Activated CD4-positive, alpha-beta T cell treated with anti-CD3 and anti-CD28 coated beads, Interleukin-2, amount 10 ng/mL, durations not matched to agents 7 days and 5 days (primary cell): ENCODE measurements at regions not wholly inside any gene's neighbourhood (a gene's known extent, or its start where the extent isn't known, plus 50 kb on each side); places are given as distances from the start of the nearest gene placed in this dataset.
"Not testable (repeated sequence)": the region's sequence is repeated elsewhere in the genome, so short reads cannot be mapped to it uniquely, and the experiment has no call there.

Source experiments
- CTCF ChIA-PET: fragments of 350-600 bp; sonication (Branson Sonifier 250); formaldehyde crosslinking; loops from one replicate; lab custom pipeline; 2021; ENCODE audit warnings: antibody characterized with exemption; lab: Charles Lee
- POLR2A ChIA-PET: fragments of 350-600 bp; sonication (Branson Sonifier 250); formaldehyde crosslinking; loops from one replicate; lab custom pipeline; 2021; ENCODE audit warnings: antibody characterized with exemption; lab: Charles Lee
- DNase-seq: peaks from one replicate; pipeline ENCODE4 v3.0.0-alpha.2; 2020
- H3K27ac Mint-ChIP-seq: one replicate; pipeline ENCODE4 v1.8.0; 2021; ENCODE audit warnings: mild to moderate bottlenecking, moderate library complexity, mixed read lengths
- H3K27me3 Mint-ChIP-seq: one replicate; pipeline ENCODE4 v1.8.0; 2021; ENCODE audit warnings: mixed read lengths
- H3K36me3 Mint-ChIP-seq: one replicate; pipeline ENCODE4 v1.8.0; 2021; ENCODE audit warnings: low read depth, mixed read lengths
- H3K4me1 Mint-ChIP-seq: one replicate; pipeline ENCODE4 v1.8.0; 2021; ENCODE audit warnings: mixed read lengths
- H3K4me3 Mint-ChIP-seq: one replicate; pipeline ENCODE4 v1.8.0; 2021; ENCODE audit warnings: mild to moderate bottlenecking, moderate library complexity, mixed read lengths
- H3K9me3 Mint-ChIP-seq: one replicate; pipeline ENCODE4 v1.8.0; 2021; ENCODE audit warnings: mixed read lengths

DNA sequence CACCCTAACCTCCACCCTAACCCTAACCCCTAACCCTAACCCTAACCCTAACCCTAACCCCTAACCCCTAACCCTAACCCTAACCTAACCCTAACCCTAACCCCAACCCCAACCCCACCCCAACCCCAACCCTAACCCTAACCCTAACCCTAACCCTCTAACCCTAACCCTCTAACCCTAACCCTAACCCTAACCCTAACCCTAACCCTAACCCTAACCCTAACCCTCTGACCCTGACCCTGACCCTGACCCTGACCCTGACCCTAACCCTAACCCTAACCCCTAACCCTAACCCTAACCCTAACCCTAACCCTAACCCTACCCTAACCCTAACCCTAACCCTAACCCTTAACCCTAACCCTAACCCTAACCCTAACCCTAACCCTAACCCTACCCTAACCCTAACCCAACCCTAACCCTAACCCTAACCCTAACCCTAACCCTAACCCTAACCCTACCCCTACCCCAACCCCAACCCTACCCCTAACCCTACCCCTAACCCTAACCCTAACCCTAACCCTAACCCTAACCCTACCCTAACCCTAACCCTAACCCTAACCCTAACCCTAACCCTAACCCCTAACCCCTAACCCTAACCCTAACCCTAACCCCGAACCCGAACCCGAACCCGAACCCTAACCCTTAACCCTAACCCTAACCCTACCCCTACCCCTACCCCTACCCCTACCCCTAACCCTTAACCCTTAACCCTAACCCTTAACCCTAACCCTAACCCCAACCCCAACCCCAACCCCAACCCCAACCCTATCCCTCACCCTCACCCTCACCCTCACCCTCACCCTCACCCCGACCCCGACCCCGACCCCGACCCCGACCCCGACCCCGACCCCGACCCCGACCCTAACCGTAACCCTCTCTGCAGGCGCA lies 186.2 kb upstream of the CHL1 start:
- H3K27me3 Mint-ChIP-seq, H3K4me1 Mint-ChIP-seq, H3K9me3 Mint-ChIP-seq, H3K4me3 Mint-ChIP-seq, CTCF ChIA-PET, POLR2A ChIA-PET, H3K36me3 Mint-ChIP-seq, DNase-seq, H3K27ac Mint-ChIP-seq: not testable (repeated sequence)

DNA sequence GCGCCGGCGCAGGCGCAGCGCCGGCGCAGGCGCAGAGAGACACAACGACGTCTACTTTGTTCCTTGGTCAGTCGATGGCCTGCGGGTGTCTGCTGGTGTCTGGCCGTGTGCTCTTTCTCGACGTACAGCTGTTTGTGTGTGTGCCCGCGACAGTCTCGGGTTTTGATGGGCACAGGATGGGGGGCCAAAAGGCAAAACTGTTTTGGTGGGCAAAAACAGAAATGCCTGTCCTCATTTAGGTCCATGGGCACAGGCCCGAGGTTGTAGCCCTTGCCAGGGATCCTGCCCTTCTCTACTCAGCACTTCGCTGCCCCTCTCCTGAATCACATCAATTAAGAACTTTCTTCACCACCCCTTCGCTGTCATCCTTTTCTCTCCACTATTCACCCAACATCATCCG lies 184.8 kb upstream of the CHL1 start:
- peaks cover 2% of the 10 kb centered on the region for H3K36me3 Mint-ChIP-seq
- H3K27ac Mint-ChIP-seq, result peak overlapping the region; percentile 57
- ChIA-PET CTCF (no interaction called here), POLR2A (no interaction called here)
- no peak for DNase-seq
- no peaks in the 10 kb centered on the region for H3K27me3 Mint-ChIP-seq
- H3K9me3 Mint-ChIP-seq, result peaks cover 5% of the 10 kb centered on the region
- H3K4me3 Mint-ChIP-seq, result peak overlapping the region; percentile 34
- H3K4me1 Mint-ChIP-seq, result no peaks in the 10 kb centered on the region

DNA sequence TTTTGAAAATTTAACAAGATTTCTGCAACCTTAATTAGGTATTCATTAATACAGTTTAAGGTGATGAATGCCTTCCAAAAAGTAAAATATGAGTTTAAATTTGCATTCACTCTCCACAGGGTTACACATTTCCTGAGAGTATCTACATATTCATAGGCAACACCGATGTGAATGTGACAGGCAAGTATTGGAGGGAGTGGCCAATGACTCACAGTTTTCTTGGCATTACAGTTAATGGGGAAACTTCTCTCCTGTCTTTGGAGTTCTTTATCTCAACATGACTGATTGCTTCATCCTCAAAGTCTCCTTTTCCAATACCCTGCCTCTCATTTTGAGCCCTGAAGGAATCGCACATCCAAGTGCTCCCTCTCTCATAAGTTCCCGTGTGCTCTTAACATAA lies 181.9 kb upstream of the CHL1 start:
- ChIA-PET CTCF (no interaction called here), POLR2A (no interaction called here)
- Mint-ChIP-seq H3K36me3 (peaks cover 2% of the 10 kb centered on the region), H3K4me3 (no peak overlapping the region), H3K9me3 (peaks cover 5% of the 10 kb centered on the region), H3K4me1 (no peaks in the 10 kb centered on the region), H3K27me3 (no peaks in the 10 kb centered on the region), H3K27ac (no peak overlapping the region)
- DNase-seq, result no peak

DNA sequence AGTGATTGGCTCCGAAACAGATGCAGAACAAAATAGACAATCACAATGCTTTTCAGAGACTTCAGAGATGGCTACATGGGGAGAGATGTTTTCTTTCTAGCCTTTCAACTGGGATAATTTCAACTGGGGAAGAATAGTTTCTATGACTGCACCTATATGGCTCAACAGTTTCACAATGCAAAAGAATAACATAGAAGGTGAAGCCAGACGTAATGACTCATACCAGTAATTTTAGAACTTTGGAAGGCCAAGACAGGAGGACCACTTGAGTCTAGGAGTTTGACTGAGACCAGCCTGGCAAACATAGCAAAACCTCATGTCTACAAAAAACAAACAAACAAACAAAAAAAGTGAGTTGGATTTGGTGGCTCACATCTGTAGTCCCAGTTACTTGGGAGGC lies 180.2 kb upstream of the CHL1 start:
- no peaks in the 10 kb centered on the region for H3K27me3 Mint-ChIP-seq
- CTCF ChIA-PET, result no interaction called here

GRCh38 chr3:20421-20820 lies 176.1 kb upstream of the CHL1 start:
- POLR2A ChIA-PET, result no interaction called here
- DNase-seq, result no peak
- no peaks in the 10 kb centered on the region for H3K4me1 Mint-ChIP-seq
- CTCF ChIA-PET, result no interaction called here
- H3K4me3 Mint-ChIP-seq, result no peak overlapping the region
- no peaks in the 10 kb centered on the region for H3K9me3 Mint-ChIP-seq
- H3K27me3 Mint-ChIP-seq, result peaks cover 3% of the 10 kb centered on the region
- H3K27ac Mint-ChIP-seq, result no peak overlapping the region
- H3K36me3 Mint-ChIP-seq, result no peaks in the 10 kb centered on the region

More for the DNA sequence above, 180.2 kb upstream of the CHL1 start:
- H3K4me1 Mint-ChIP-seq, result no peaks in the 10 kb centered on the region
- H3K4me3 Mint-ChIP-seq, result no peak overlapping the region
- H3K9me3 Mint-ChIP-seq, result peaks cover 5% of the 10 kb centered on the region
- peaks cover 2% of the 10 kb centered on the region for H3K36me3 Mint-ChIP-seq
- POLR2A ChIA-PET, result no interaction called here
- no peak for DNase-seq
- H3K27ac Mint-ChIP-seq, result no peak overlapping the region

GRCh38 chr3:24006-24405 lies 172.6 kb upstream of the CHL1 start:
- Mint-ChIP-seq H3K4me3 (no peak overlapping the region), H3K9me3 (no peaks in the 10 kb centered on the region), H3K36me3 (no peaks in the 10 kb centered on the region), H3K27ac (no peak overlapping the region), H3K27me3 (peaks cover 3% of the 10 kb centered on the region), H3K4me1 (no peaks in the 10 kb centered on the region)
- ChIA-PET CTCF (no interaction called here), POLR2A (no interaction called here)
- DNase-seq, result no peak

- Mint-ChIP-seq H3K27ac (no peak overlapping the region), H3K9me3 (no peaks in the 10 kb centered on the region), H3K4me1 (no peaks in the 10 kb centered on the region), H3K36me3 (no peaks in the 10 kb centered on the region), H3K4me3 (no peak overlapping the region), H3K27me3 (peaks cover 3% of the 10 kb centered on the region)
- ChIA-PET POLR2A (no interaction called here), CTCF (no interaction called here)
- DNase-seq, result no peak
Observed at GRCh38 chr3:25056-25455, 171.5 kb upstream of the CHL1 start.

- H3K4me1 Mint-ChIP-seq, DNase-seq, POLR2A ChIA-PET, H3K27me3 Mint-ChIP-seq, H3K9me3 Mint-ChIP-seq, CTCF ChIA-PET, H3K36me3 Mint-ChIP-seq, H3K27ac Mint-ChIP-seq, H3K4me3 Mint-ChIP-seq: not testable (repeated sequence)
Observed at GRCh38 chr3:35985-36384, 160.6 kb upstream of the CHL1 start.

DNA sequence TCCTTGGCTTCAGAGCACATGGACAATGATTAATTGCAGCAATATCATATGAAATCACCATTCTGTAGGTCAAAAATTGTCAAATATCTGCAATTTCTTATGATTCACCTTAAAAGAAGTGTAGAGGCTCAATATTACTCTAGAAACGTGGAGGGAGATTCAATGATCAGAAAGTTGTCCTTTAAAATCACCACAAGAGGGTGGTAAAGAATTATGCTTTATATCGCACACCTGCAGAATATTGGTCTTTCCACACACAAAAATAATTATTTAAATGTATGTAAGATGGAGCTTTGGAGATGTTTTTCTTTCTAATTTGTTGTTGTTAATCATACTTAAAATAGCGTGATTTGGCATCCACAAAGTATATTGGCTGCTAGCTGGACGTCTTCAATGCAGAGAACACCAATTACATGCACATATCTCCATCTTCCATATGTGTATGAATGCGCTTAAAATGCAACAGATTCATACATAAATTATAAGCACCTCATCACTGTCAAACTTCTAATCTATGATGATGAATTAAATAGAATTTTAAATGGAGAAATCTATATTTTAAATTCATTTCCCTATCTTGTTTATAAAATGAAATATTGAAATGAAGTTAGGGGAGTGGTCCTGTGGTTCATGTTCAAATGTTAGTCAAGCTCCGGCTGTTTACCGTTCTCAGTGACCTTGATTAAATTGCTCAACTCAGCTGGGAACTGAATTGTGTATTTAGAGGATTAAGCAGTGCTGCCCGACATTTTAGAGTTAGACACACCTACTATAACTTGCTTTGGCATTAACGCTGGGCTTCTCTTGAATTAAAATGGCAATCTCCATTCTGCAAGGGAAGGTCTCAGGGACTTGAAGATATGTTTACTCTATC lies 153.5 kb upstream of the CHL1 start:
- DNase-seq, H3K9me3 Mint-ChIP-seq, H3K36me3 Mint-ChIP-seq, POLR2A ChIA-PET, H3K27me3 Mint-ChIP-seq, H3K4me1 Mint-ChIP-seq, H3K4me3 Mint-ChIP-seq, H3K27ac Mint-ChIP-seq, CTCF ChIA-PET: not testable (repeated sequence)

DNA sequence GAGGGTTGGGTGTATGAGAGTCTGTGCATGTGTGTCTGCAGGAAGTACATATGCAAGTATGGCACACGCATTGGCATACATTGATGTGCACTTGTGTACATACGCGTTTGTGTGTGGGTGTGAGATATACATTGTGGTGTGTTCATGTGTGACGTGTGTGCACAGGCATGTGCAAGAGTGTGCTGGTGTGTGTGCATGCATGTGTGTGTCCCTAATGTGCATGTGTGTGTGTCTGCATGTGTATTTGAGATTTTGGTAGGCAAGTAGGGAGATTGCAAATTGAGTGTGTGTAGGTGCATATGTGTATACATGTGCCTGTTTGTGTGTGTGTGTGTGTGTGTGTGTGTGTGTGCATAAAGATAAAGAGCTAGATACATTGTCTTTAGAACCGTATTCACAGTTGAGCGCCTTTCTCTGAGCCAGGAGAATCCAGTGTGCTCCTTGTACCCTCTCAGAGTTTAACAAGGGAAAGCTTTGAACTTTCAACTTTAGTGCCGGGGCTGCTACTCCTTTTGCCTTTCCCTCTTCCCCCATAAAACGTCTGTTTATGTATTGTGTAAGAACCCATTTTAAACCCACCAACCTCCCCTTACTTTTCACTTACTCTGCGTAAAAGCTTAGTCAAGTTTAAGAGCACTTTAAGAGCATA lies 152.4 kb upstream of the CHL1 start:
- no peak for DNase-seq
- no peaks in the 10 kb centered on the region for H3K9me3 Mint-ChIP-seq
- H3K36me3 Mint-ChIP-seq, result no peaks in the 10 kb centered on the region
- ChIA-PET CTCF (no interaction called here), POLR2A (no interaction called here)
- H3K27me3 Mint-ChIP-seq, result no peaks in the 10 kb centered on the region
- no peaks in the 10 kb centered on the region for H3K4me1 Mint-ChIP-seq
- no peak overlapping the region for H3K4me3 Mint-ChIP-seq
- H3K27ac Mint-ChIP-seq, result no peak overlapping the region

- CTCF ChIA-PET, H3K4me3 Mint-ChIP-seq, H3K27me3 Mint-ChIP-seq, H3K9me3 Mint-ChIP-seq, POLR2A ChIA-PET, H3K36me3 Mint-ChIP-seq, DNase-seq, H3K4me1 Mint-ChIP-seq, H3K27ac Mint-ChIP-seq: not testable (repeated sequence)
Observed at GRCh38 chr3:44941-45340, 151.6 kb upstream of the CHL1 start.

GRCh38 chr3:46576-46975 lies 150.0 kb upstream of the CHL1 start:
- DNase-seq, result no peak
- ChIA-PET CTCF (interaction anchor here (0.7 kb wide), 1 partner anchor 23 kb away, joined by 3 read pairs; no protein-coding TSS in a partner anchor), POLR2A (no interaction called here)
- Mint-ChIP-seq H3K4me1 (no peaks in the 10 kb centered on the region), H3K4me3 (no peak overlapping the region), H3K27ac (no peak overlapping the region), H3K9me3 (no peaks in the 10 kb centered on the region), H3K27me3 (no peaks in the 10 kb centered on the region), H3K36me3 (no peaks in the 10 kb centered on the region)

GRCh38 chr3:53441-53840 lies 143.1 kb upstream of the CHL1 start:
- POLR2A ChIA-PET, result not testable (repeated sequence)

More at GRCh38 chr3:53441-53840, 143.1 kb upstream of the CHL1 start:
- H3K4me3 Mint-ChIP-seq, H3K9me3 Mint-ChIP-seq, H3K36me3 Mint-ChIP-seq, DNase-seq, H3K27ac Mint-ChIP-seq, CTCF ChIA-PET, H3K27me3 Mint-ChIP-seq, H3K4me1 Mint-ChIP-seq: not testable (repeated sequence)
